ENCODE measurements at regions not wholly inside any gene's neighbourhood (a gene's known extent, or its start where the extent isn't known, plus 50 kb on each side); places are given as distances from the start of the nearest gene placed in this dataset.

- H3K27ac ChIP-seq: no peak overlapping the region
- no peak overlapping the region for H3K4me3 ChIP-seq (ENCODE audit: low read depth in 1 of 2, low read length in 1 of 2)
- H3K27me3 ChIP-seq: no peaks in the 10 kb centered on the region
- H3K4me1 ChIP-seq (ENCODE audit: control insufficient read depth in 1 of 2, insufficient read depth in 1 of 2, low read depth in 1 of 2, low read length in 1 of 2): no peaks in the 10 kb centered on the region
- TF ChIP-seq CTCF (IDR thresholded peaks at IDR 0.05): no peak
- no peaks in the 10 kb centered on the region for H3K9me3 ChIP-seq
- no peaks in the 10 kb centered on the region for H3K36me3 ChIP-seq
Measured at GRCh38 chr3:159664653-159665052, 324.0 kb upstream of the IL12A start.

GRCh38 chr3:159667261-159667660, 321.4 kb upstream of the IL12A start:
- H3K36me3 ChIP-seq: no peaks in the 10 kb centered on the region
- H3K9me3 ChIP-seq: no peaks in the 10 kb centered on the region
- H3K27me3 ChIP-seq: no peaks in the 10 kb centered on the region
- no peak overlapping the region for H3K4me3 ChIP-seq (ENCODE audit: low read depth in 1 of 2, low read length in 1 of 2)
- no peak for TF ChIP-seq CTCF (IDR thresholded peaks at IDR 0.05)
- no peak overlapping the region for H3K27ac ChIP-seq
- H3K4me1 ChIP-seq (ENCODE audit: control insufficient read depth in 1 of 2, insufficient read depth in 1 of 2, low read depth in 1 of 2, low read length in 1 of 2): no peaks in the 10 kb centered on the region

GRCh38 chr3:159668461-159668860, 320.2 kb upstream of the IL12A start:
- Histone ChIP-seq H3K4me1 (ENCODE audit: control insufficient read depth in 1 of 2, insufficient read depth in 1 of 2, low read depth in 1 of 2, low read length in 1 of 2) (no peaks in the 10 kb centered on the region), H3K9me3 (no peaks in the 10 kb centered on the region), H3K27me3 (no peaks in the 10 kb centered on the region), H3K27ac (no peak overlapping the region), H3K4me3 (ENCODE audit: low read depth in 1 of 2, low read length in 1 of 2) (no peak overlapping the region), H3K36me3 (no peaks in the 10 kb centered on the region)
- TF ChIP-seq CTCF (IDR thresholded peaks at IDR 0.05): no peak

GRCh38 chr3:159668990-159669476, 319.6 kb upstream of the IL12A start:
- TF ChIP-seq CTCF (IDR thresholded peaks at IDR 0.05): no peak
- Histone ChIP-seq H3K4me3 (ENCODE audit: low read depth in 1 of 2, low read length in 1 of 2) (no peak overlapping the region), H3K9me3 (no peaks in the 10 kb centered on the region), H3K27me3 (no peaks in the 10 kb centered on the region), H3K36me3 (no peaks in the 10 kb centered on the region), H3K4me1 (ENCODE audit: control insufficient read depth in 1 of 2, insufficient read depth in 1 of 2, low read depth in 1 of 2, low read length in 1 of 2) (no peaks in the 10 kb centered on the region), H3K27ac (no peak overlapping the region)

GRCh38 chr3:159669766-159670165, 318.9 kb upstream of the IL12A start:
- no peaks in the 10 kb centered on the region for H3K36me3 ChIP-seq
- H3K4me1 ChIP-seq (ENCODE audit: control insufficient read depth in 1 of 2, insufficient read depth in 1 of 2, low read depth in 1 of 2, low read length in 1 of 2): no peaks in the 10 kb centered on the region
- H3K27ac ChIP-seq: no peak overlapping the region
- H3K27me3 ChIP-seq: no peaks in the 10 kb centered on the region
- no peaks in the 10 kb centered on the region for H3K9me3 ChIP-seq
- no peak overlapping the region for H3K4me3 ChIP-seq (ENCODE audit: low read depth in 1 of 2, low read length in 1 of 2)
- no peak for TF ChIP-seq CTCF (IDR thresholded peaks at IDR 0.05)

All from neutrophil (primary cell).